ENCODE measurements at regions not wholly inside any gene's neighbourhood (a gene's known extent, or its start where the extent isn't known, plus 50 kb on each side); places are given as distances from the start of the nearest gene placed in this dataset.

GRCh38 chrX:103883533-103883932 is 51.5 kb upstream of the RAB9B start (continued):
- no peak for TF ChIP-seq BCL11A (IDR thresholded peaks at IDR 0.05; ENCODE audit: low read depth in 2 of 2, low read length in 2 of 2)
- no peak for TF ChIP-seq CEBPB (IDR thresholded peaks at IDR 0.05; ENCODE audit: low read depth, low read length)
- TF ChIP-seq EP300 (IDR thresholded peaks at IDR 0.05; ENCODE audit: borderline replicate concordance in 1 of 2, low read depth in 2 of 2, low read length in 2 of 2), result no peak
